HG02642 (cell line): ENCODE measurements at regions not wholly inside any gene's neighbourhood (a gene's known extent, or its start where the extent isn't known, plus 50 kb on each side); places are given as distances from the start of the nearest gene placed in this dataset.
"Not testable (repeated sequence)": the region's sequence is repeated elsewhere in the genome, so short reads cannot be mapped to it uniquely, and the experiment has no call there.

Experiments
- ATAC-seq: cut with Tn5 transposase; IDR thresholded peaks from one replicate; pipeline ENCODE4 v1.9.1; 2021; ENCODE audit warnings: mild to moderate bottlenecking; ENCODE audit not compliant: unreplicated experiment, poor library complexity

GRCh38 chr22:22795639-22796038, 92.0 kb upstream of the IGLL5 start:
- not testable (repeated sequence) for ATAC-seq

GRCh38 chr22:22796724-22797123, 90.9 kb upstream of the IGLL5 start:
- ATAC-seq, result no peak

- ATAC-seq, result no peak
Measured at GRCh38 chr22:22798232-22798616, 89.4 kb upstream of the IGLL5 start.

- no peak for ATAC-seq
Measured at GRCh38 chr22:22798716-22799115, 88.9 kb upstream of the IGLL5 start.

GRCh38 chr22:22799561-22799960, 88.1 kb upstream of the IGLL5 start:
- ATAC-seq, result no peak

GRCh38 chr22:22800716-22801115, 86.9 kb upstream of the IGLL5 start:
- no peak for ATAC-seq

- no peak for ATAC-seq
Measured at GRCh38 chr22:22802339-22802970, 85.2 kb upstream of the IGLL5 start.

GRCh38 chr22:22803285-22803853, 84.2 kb upstream of the IGLL5 start:
- no peak for ATAC-seq

- ATAC-seq, result no peak
Measured at GRCh38 chr22:22810018-22810427, 77.6 kb upstream of the IGLL5 start.

GRCh38 chr22:22810471-22810870, 77.1 kb upstream of the IGLL5 start:
- no peak for ATAC-seq

GRCh38 chr22:22811016-22812009, 76.3 kb upstream of the IGLL5 start:
- no peak for ATAC-seq

- no peak for ATAC-seq
Measured at GRCh38 chr22:22812031-22812905, 75.3 kb upstream of the IGLL5 start.

GRCh38 chr22:22813126-22814075, 74.2 kb upstream of the IGLL5 start:
- ATAC-seq, result no peak

GRCh38 chr22:22814666-22815396, 72.8 kb upstream of the IGLL5 start:
- ATAC-seq, result no peak

GRCh38 chr22:22815397-22816170, 72.0 kb upstream of the IGLL5 start:
- no peak for ATAC-seq

GRCh38 chr22:22816171-22816514, 71.5 kb upstream of the IGLL5 start:
- ATAC-seq, result no peak

- no peak for ATAC-seq
Measured at GRCh38 chr22:22816766-22817410, 70.7 kb upstream of the IGLL5 start.
